Esophagus squamous epithelium (tissue), 5 donors: ENCODE measurements at regions not wholly inside any gene's neighbourhood (a gene's known extent, or its start where the extent isn't known, plus 50 kb on each side); places are given as distances from the start of the nearest gene placed in this dataset.

Experiments
- DNase-seq: peaks from one replicate; lab custom pipeline; 2025; lab: John Stamatoyannopoulos, UW
- H3K27ac ChIP-seq, 4 donors: fragments of 200-600 bp; sonication (generic); one replicate each; pipeline ENCODE4 v1.5.1; 2016 to 2019; ENCODE audit warnings: mild to moderate bottlenecking in 1 of 4
- H3K27me3 ChIP-seq, 4 donors: fragments of 200-600 bp; sonication (generic); 1 replicate in 3 of 4; 2 replicates in 1 of 4; pipeline versions ENCODE4 v1.5.1 to v1.6.0; 2017 to 2021; ENCODE audit warnings: antibody characterized with exemption in 1 of 4
- H3K36me3 ChIP-seq, 3 donors: fragments of 200-600 bp; sonication (generic); one replicate each; pipeline ENCODE4 v1.5.1; 2016 to 2019
- H3K4me1 ChIP-seq, 3 donors: fragments of 200-600 bp; sonication (generic); one replicate each; pipeline ENCODE4 v1.5.1; 2017 to 2019
- H3K4me3 ChIP-seq, 4 donors: fragments of 200-600 bp; sonication (generic); 1 replicate in 3 of 4; 2 replicates in 1 of 4; pipeline ENCODE4 v1.5.1; 2016 to 2019; ENCODE audit warnings: mild to moderate bottlenecking in 2 of 4, moderate library complexity in 1 of 4
- H3K9me3 ChIP-seq, 3 donors: fragments of 200-600 bp; sonication (generic); one replicate each; pipeline ENCODE4 v1.5.1; 2016 to 2019
- POLR2A ChIP-seq, 4 donors: fragments of 450-650 bp; IDR thresholded peaks; one replicate each; pipeline ENCODE4 v1.6.1; 2017; ENCODE audit warnings: antibody characterized with exemption in 4 of 4, mild to moderate bottlenecking in 4 of 4, moderate library complexity in 3 of 4
- WGBS, 2 donors: methylation state at CpG; one replicate each; pipeline ENCODE4 v1.1.5; 2018; 5-methylcytosine and 5-hydroxymethylcytosine counted together
- intact Hi-C: fragments of 100-400 bp; cut with DNase I; formaldehyde crosslinking; loops from one replicate; pipeline ENCODE4 v1.15.0; 2022
- TF ChIP-seq, protein P1 (sequence below), 6 experiments: fragments of 450-650 bp in 4 of 6; fragments of 200-600 bp in 2 of 6; sonication (generic) in 2 of 6; IDR thresholded peaks; one replicate each; pipeline ENCODE4 v1.5.1; 2016 to 2019; ENCODE audit warnings: antibody characterized with exemption in 6 of 6, mild to moderate bottlenecking in 4 of 6, moderate library complexity in 4 of 6
- donor health status: DM: yes; HTN: yes; CAD: no.

DNA sequence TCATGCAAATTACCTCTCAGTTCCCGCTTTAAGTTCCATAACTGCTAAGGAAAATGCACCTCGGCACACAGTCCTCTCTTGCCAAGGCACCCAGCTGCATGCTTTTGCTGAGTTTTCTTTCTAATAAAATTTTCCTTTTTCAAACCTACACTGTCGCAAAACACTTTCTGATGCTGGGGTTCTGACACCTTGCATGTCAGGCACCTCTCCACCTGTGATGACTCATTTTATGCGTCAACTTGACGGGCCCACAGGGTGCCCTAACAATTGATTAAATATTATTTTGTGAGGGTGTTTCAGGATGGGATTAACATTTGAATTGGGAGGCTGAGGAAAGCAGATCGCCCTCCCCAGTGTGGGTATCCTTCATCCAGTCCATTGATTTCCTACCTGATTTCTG lies 291.0 kb upstream of the STS start:
- Histone ChIP-seq H3K4me1 (no peaks in the 10 kb centered on the region), H3K27me3 (no peaks in the 10 kb centered on the region), H3K27ac (no peak overlapping the region), H3K9me3 (no peaks in the 10 kb centered on the region), H3K36me3 (no peaks in the 10 kb centered on the region), H3K4me3 (no peak overlapping the region)
- intact Hi-C loops, result no loop called here
- 56 to 60% methylated on average over 6 of the region's 6 CpGs for WGBS, 2 donors
- no peak for DNase-seq
- TF ChIP-seq, protein P1, sequence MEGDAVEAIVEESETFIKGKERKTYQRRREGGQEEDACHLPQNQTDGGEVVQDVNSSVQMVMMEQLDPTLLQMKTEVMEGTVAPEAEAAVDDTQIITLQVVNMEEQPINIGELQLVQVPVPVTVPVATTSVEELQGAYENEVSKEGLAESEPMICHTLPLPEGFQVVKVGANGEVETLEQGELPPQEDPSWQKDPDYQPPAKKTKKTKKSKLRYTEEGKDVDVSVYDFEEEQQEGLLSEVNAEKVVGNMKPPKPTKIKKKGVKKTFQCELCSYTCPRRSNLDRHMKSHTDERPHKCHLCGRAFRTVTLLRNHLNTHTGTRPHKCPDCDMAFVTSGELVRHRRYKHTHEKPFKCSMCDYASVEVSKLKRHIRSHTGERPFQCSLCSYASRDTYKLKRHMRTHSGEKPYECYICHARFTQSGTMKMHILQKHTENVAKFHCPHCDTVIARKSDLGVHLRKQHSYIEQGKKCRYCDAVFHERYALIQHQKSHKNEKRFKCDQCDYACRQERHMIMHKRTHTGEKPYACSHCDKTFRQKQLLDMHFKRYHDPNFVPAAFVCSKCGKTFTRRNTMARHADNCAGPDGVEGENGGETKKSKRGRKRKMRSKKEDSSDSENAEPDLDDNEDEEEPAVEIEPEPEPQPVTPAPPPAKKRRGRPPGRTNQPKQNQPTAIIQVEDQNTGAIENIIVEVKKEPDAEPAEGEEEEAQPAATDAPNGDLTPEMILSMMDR (IDR thresholded peaks at IDR 0.05), result no peak
- TF ChIP-seq POLR2A (IDR thresholded peaks at IDR 0.05), result no peak

DNA sequence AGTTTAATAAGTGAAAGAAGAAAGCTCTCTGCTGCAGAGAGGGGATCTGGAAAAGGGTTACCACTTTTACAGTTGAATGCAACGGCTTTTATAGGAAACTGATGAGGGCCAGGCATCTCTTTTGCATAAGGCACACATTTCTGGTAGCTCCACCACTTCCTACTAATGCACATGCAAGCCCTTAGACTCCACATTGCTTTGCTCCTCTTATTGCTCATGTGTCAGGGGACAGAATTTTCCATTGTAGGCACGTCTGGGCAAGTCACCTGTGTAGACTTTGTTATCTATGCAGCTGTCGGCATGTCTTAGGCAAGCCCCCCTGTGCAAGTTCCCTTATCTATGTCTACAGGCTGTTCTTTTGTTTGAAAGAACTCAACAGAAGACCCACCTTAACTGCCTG lies 294.6 kb upstream of the STS start:
- H3K36me3 ChIP-seq, result no peaks in the 10 kb centered on the region
- H3K9me3 ChIP-seq, result no peaks in the 10 kb centered on the region
- H3K4me1 ChIP-seq, result no peaks in the 10 kb centered on the region
- WGBS, 2 donors, result 67 to 80% methylated on average over 3 of the region's 3 CpGs
- DNase-seq, result no peak
- no peak overlapping the region for H3K4me3 ChIP-seq
- H3K27ac ChIP-seq, result no peak overlapping the region
- intact Hi-C loops, result no loop called here
- TF ChIP-seq, protein P1 (IDR thresholded peaks at IDR 0.05), result no peak
- no peak for TF ChIP-seq POLR2A (IDR thresholded peaks at IDR 0.05)
- H3K27me3 ChIP-seq, result no peaks in the 10 kb centered on the region

DNA sequence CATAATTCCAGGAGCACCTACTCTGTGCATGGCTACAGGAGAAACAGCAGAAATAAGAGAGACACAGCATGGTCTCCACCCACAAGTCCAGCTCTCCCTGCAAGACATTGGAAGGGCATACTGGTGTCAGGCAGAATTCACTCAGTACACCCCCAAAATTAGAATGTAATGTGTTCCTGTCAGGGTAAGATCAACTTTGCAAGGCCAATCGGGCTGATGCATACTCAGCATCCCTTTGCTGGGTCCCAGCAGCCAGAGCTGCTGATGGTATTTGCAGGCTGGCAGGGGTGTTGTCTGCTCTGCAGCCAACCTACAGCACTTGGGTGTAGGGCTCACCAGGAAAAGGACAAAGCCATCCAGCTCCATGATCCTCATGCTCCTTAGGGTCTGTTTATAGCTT lies 295.4 kb upstream of the STS start:
- 73 to 86% methylated on average over 1 of the region's 1 CpG for WGBS, 2 donors
- Histone ChIP-seq H3K4me1 (no peaks in the 10 kb centered on the region), H3K27ac (no peak overlapping the region), H3K9me3 (no peaks in the 10 kb centered on the region), H3K4me3 (no peak overlapping the region), H3K36me3 (no peaks in the 10 kb centered on the region), H3K27me3 (no peaks in the 10 kb centered on the region)
- no peak for DNase-seq
- intact Hi-C loops, result no loop called here
- TF ChIP-seq, protein P1 (IDR thresholded peaks at IDR 0.05), result no peak
- no peak for TF ChIP-seq POLR2A (IDR thresholded peaks at IDR 0.05)

DNA sequence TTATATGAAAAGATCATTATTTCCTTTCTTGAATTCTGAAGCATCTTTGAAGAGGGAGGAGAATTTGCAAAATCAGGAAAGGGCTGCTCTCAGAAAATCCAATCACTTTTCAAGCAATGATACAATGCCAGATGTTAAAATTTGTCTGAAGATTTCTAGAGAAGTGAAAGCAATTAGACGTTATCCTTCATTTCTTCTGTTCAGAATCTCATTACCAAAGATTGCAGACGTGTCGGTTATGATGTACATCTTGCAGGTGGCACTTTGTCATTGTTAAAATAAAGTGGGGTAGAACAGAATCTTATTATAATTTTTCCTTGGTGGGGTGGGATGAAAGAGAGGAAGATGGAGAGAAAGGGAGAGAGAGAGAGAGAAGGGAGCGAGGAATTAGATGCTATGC lies 296.4 kb upstream of the STS start:
- no peak for DNase-seq
- H3K4me3 ChIP-seq, result no peak overlapping the region
- intact Hi-C loops, result no loop called here
- H3K27me3 ChIP-seq, result no peaks in the 10 kb centered on the region
- H3K9me3 ChIP-seq, result no peaks in the 10 kb centered on the region
- H3K27ac ChIP-seq, result no peak overlapping the region
- WGBS, 2 donors, result 76 to 88% methylated on average over 4 of the region's 4 CpGs
- no peaks in the 10 kb centered on the region for H3K36me3 ChIP-seq
- TF ChIP-seq POLR2A (IDR thresholded peaks at IDR 0.05), result no peak
- TF ChIP-seq, protein P1 (IDR thresholded peaks at IDR 0.05), result no peak
- no peaks in the 10 kb centered on the region for H3K4me1 ChIP-seq

DNA sequence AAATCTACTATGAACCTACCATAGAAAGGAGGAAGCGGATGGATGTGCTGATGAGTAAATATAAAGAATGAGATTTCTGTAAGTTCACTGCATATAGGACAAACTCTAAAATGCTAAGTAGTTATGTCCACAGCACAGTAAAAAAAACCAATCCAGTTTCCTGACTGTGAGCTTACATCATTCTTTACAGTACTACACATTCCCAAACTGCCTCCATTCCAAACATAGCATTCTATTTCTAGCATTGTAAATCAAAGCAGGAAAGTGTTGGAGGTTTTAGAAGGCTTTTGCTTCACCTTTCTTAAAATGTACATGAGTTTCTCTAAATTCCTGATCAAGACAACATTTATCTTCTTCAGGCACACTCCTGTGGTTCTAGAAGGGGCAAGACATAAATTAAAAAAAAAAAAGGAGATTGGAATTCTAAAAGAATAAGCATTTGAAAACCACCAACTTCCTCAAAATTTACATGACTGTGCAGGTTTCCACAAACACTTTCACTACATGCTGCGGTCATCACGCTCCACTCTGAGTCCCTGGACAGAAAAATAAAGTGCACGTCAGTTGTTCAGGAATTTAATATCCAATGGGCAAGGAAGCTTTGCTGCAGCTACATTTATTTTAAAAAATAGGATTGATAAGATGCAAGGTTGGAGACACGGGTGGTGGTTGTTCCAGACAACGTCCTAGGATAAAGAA lies 297.6 kb upstream of the STS start:
- Histone ChIP-seq H3K4me1 (no peaks in the 10 kb centered on the region), H3K4me3 (no peak overlapping the region), H3K27me3 (no peaks in the 10 kb centered on the region), H3K9me3 (no peaks in the 10 kb centered on the region), H3K27ac (no peak overlapping the region), H3K36me3 (no peaks in the 10 kb centered on the region)
- TF ChIP-seq, protein P1 (IDR thresholded peaks at IDR 0.05), result no peak
- no peak for DNase-seq
- 51 to 59% methylated on average over 6 of the region's 6 CpGs for WGBS, 2 donors
- intact Hi-C loops, result no loop called here
